ENCODE measurements at regions not wholly inside any gene's neighbourhood (a gene's known extent, or its start where the extent isn't known, plus 50 kb on each side); places are given as distances from the start of the nearest gene placed in this dataset.
A peak's percentile ranks its signal among the peaks of the same experiment; 100 is the strongest.

DNA sequence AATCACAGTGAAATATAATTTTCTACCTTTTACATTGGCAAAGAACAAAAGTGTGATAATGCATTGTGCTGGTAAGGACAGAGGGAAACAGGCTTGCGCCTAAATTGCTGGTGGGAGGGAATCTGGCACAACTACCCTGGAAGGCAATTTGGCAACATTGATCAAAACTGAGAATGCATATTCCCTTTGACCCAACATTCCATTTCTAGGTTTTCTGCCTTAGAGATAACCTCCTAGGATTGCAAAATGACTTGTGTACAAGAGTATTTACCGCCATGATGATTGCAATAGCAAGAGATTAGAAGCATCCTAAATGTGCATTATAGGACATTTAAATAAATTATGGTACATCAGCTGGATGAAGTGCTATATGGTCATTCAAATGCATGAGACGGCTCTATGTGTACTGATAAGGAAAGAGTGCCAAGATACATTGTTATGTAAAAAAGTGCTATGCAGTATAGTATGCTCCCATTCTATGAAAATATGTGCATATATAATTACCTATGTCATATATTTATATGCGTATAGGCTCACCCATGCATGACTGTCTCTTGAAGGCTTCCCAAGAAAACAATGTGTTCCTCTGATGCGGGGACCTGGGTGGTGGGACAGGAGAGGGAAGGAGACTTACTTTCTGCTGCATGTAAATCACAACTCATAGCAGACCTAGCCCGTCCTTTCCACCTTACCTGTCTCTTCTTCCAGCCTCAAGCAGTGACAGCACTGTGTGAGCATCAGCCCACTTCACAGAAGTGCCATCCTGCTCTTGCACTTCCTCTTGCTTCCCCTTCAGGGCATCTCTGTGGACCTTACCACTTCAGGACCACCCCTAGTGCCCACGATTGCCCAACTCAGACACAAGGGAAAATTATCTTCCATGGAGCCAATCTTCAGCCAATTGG lies 249.9 kb upstream of the TLE3 start:
- DNase-seq (ENCODE audit: low read depth) = no peak

DNA sequence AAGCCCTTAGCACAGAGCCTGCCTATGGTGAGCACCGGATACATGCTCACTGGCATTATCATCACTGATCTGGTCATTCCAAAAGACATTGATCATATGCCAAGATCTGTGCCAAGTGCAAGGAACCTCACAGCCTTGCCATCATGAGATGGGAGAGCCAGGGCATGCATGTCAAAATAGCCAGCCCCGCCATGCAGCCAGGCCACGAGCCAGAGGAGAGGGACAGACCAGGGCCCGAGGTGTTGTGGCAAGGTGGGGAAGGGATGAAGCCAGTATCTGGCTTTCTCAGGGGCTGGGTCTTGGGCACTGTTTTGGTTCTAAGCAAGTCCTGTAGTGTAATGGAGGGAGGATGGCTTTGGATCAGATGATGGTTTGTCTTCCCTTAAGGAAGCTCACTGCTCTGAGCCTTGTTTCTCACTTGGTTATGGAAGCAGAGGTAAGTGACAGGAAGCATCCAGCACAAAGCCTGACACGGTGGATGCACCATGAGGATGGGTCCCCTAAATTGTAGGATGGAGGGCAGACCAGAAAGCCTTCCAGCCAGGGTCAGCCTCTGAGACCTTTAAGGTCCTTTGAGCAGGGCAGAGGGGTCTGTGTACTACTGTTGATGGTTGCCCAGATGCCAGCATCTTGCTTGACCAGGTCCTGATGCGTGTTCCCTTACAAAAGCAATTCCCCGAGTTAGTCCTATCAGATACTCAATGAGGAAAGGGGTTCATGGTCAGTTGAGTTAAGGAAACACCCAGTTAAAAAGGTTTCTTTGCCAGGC lies 247.7 kb upstream of the TLE3 start:
- no peak for DNase-seq (ENCODE audit: low read depth)

DNA sequence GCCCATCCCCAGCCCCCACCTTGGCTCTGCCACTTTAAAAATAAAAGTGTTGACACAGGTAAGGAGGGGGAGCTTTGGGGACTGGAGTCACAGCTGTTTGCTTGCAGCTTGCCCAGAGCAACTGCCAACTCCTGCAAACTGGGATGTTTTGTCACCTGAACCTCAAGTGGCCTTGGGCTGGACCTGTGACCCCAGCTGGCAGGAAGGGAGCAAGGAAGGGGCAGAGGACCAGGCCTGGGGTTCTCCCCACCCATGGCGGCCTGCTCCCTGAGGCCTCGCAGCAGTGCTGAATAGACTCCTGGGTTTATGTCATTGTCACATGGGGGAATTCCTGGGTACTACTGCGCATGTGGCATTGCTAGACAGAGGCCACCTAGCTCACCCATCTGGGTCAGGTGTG lies 246.9 kb upstream of the TLE3 start:
- no peak for DNase-seq (ENCODE audit: low read depth)

DNA sequence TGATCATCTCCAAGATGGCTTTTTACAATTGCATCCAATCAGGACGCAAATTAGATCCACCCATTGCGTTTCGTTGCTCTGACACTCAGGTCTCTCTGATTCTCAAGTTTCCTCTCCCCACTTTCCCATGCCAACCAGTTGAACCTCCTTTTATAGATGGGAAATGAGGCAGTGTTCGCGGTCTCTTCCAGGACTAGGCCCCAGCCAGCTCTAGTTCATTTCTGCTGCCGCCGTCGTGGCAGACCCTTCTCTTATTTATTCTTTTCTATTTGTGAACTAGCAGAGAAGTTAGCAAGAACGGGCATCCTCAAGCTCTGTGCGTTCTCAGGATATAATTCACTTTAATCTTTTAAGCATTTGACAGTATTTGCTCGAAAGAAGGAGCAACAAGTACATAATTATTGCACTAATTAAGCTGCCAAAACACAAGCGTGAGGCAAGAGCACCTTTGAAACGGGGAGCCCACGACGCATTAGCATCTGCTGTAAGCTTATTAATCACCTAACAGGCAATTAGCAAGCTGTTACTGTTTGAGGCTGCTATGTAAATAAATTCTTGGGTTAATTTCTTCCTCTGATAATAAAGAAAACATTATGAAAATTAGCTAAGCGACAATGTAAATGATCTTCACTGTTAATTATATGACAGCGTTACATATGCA lies 246.4 kb upstream of the TLE3 start:
- DNase-seq (ENCODE audit: low read depth) = no peak

DNA sequence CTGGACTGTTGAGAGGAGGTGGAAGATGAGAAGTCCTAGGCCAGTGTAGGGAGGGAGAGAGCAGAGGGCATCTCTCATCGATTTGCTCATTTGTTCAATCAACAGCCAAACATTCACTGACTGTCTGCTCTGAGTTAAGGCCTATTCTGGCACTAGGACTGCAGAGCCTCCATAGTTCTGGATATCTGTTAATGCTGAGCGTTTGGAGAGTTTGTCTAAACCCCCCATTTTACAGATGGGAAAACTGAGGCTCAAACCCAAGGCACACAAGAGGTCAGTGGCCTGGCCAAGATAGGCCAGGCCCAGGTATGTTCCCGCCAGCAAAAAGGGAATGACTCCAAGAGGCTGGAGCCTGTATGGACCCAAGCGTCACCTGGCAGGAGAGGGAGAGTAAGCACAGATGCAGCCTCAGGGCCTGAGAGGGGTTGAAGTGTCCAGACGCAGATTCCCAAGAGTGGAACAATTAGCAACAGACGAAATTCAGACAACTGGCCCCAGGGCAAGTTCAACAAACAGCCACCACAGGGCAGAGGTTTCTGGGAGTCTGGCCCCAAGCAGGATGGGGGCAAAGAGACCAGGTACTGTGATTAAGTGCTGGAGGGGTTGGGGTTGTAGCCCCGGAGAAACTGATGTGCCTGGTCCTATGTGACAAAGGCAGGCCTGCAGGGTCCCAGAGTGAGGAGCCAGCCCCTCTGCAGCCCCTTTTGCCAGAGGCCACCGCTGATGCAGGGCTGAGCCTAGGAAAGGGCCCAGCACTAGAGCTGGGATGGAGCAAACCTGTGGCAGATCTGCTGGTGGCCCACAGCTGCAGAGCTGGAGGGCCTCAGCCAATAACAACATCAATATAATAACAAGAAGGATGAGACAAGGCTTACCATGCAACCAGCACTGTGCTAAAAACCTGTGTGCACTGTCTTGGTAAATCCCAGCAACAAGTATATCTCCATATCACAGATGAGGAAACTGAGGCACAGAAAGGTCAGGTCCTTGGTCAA lies 245.1 kb upstream of the TLE3 start:
- DNase-seq (ENCODE audit: low read depth) = no peak

DNA sequence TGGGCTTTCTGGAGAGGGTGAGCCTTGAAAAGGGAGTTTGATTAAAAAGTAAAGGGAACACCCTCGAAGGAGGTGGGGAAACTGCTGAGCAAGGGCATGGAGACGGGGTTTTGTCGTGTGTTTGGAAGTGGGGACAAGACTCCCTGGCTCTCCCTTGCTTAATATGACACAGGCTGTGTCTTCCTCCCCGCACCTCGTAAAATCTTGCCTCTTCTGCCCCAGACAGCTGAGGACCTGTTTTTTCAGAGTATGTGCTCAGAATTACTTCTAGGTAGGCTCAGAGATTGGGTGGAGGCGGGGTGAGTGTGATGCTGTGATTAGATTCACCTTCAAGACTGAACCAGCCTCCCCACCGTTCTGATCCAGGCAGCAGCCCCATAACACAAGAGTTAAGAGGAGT lies 244.4 kb upstream of the TLE3 start:
- DNase-seq (ENCODE audit: low read depth) = no peak

DNA sequence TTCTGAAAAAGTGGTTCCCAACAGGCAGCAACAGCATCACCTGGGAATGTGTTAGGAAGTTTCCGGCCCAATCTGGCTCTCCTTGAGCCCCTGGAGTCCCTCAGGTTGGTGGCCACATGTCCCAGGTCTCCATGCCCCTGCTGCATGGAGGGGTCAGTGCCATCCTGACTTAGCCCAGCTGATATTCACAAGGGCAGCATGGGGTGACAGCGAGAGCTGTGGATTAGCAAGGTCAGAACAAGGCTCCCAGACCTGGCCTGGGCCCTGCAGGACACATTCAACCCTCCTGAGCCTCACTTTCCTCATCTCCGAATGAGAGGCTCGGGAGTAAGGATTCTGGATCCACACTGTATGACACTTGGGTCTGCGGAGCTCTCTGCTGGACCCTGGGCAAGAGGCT lies 243.8 kb upstream of the TLE3 start:
- no peak for DNase-seq (ENCODE audit: low read depth)

DNA sequence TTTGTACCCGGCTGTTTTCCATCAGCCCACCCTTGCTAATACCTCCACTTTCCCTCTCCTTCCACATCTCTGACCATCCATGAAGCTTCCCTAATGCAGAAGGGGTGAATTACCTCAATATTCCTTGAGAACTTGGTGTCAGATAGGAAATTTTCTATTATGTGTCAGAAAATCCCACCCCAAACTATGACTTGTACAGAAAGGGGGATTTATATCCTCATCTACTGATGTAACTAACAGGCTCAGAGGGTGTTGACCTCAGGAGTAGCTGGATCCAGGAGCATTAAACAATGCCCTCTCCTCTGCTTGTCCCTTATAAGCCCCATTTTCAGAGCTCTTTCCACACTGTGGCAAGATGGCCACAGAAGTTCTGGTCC lies 242.8 kb upstream of the TLE3 start:
- no peak for DNase-seq (ENCODE audit: low read depth)

DNA sequence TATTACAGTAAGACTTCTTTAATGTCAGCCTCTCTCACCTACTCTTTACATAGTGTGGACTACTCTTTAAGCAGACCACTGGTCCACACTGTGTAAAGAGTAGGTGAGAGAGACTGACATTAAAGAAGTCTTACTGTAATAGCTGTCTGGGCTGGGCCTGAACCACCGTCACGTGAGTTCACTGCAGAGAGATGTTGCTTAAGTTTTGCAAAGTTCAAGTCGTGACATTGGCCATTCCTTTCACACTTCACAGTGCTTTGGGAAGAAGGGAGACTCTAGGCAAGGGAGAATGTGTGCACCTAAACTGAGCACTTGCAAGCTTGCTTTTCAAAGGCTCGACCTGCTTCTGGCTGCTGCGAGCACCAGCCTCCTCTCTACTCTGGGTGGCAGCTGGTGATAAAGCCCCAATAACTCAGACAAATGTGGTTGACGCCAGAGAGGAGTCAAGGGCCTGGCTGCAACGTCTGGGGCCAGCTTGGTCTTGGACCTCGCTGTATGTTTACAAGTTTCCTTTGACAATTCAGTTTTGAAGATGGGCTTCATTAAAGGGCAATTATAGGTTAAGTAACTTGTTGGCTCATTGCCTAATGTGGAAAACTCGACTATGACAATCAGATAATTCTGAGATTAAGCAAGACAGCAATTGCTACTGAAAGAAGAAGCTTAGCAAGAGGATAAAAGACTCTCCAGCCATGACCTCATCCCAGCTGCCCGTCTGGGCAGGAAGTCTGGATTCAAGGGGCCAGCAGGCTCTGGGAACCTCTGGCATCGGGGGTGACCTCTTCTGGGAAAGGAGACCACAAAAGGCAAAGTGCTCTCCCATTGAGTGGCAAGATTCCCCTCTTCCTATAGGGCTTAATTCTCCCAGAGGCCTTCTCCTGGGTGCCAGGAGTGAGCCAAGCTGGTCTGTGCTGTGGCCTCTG lies 242.1 kb upstream of the TLE3 start:
- no peak for DNase-seq (ENCODE audit: low read depth)

DNA sequence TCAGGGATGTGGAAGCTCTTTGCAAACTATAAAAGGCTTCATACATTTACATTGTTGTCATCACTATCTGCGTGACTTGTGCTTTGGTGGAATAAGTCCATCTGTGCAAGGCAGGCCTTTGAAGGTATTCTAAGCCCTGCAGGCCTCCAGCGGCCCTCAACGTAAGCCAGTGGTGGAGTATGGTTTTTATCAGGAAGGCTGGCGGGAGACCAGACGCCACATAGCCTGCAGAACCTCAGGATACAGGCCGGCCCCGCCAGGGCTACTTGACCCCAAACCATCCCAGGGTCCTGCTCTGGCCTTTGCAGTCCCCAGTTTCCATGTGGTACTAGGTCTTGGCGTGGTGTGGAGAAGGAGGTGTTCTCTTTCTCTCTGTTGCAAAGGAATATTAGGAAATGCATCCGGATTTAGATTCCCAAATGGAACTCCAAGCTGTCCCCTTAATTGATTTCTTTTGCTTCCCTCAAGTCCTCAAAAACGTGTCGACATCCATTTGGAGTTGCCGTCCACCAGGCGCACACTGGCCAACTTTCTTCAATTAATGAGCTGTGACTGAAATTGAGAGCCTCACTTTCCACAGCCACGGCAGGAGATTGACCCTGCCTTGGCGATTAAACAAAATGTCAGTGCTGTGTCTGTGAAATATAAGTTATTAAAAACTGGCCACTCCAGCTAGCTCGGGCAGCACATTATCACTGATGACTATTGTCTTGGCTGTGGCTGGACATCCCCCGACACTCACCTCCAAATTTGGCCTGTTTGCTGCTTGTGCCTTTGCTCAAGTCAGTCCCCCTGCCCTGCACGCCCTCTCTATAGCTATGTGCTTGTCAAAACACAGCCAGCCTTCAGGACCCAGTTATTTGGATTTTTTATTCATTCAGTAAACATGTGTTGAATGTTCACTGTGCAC lies 239.8 kb upstream of the TLE3 start:
- DNase-seq (ENCODE audit: low read depth) = no peak

DNA sequence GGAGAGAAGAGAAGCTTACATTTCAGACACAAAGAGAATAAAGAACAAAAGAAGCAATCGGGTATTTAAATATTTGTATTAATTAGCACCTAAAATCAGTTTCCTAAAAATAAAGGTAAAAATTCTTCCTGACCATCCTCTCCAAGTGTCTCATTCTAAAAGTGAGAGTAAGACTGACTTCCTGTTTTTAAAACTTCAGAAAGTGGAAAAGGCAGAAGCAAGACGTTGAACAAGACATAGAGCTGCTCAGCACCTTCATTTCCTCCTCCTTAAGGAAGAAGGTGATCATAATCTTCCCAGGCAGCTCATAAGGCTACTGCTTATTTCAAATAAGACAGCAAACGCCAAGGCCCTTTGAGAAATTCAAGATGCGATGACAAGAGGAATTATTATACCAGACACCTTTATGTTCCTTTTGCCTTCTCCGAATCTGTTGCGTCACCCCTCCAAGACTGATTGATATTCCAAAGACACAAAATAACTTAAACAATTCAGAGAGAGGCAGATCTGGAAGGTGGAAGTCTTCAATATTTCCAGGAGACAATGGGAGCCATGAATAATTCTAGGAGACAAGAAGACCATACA lies 238.8 kb upstream of the TLE3 start:
- DNase-seq (ENCODE audit: low read depth) = no peak

DNA sequence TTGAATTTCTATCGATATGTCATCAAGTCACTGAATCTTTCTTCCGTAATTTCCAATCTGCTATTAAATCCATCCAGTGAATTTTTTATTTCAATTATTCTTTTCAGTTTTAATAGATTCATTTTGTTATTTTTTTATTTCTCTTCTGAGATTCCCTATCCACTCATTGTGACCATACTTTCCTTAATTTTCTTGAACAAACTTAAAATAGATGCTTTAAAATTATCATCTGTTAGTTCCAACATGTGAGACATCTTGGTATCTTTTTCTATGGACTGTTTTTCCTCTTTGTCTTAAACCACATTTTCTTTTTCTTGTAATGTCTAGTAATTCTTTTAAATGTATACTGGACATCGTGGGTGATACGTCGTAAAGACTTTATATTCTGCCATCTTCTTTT lies 236.6 kb upstream of the TLE3 start:
- no peak for DNase-seq (ENCODE audit: low read depth)

DNA sequence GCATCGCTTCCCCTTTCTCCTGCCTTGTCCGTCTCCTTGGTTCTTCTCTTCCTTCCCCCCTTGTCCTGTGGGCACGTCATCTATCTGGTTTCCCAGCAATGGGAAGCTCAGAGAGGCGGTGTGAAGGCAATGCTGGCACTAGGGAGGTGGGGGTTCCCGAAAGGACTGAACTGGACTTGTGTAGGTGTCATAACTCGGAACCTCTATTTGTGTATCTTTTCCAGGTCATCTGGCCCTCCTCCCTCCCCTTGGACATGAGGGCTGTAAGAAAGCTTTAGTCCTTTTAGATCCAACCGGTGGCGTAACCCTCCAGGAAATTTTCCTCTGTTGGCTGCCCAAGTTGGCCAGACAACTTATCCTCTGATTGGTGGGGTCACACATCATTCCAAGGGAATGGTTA lies 231.5 kb upstream of the TLE3 start:
- no peak for DNase-seq (ENCODE audit: low read depth)

DNA sequence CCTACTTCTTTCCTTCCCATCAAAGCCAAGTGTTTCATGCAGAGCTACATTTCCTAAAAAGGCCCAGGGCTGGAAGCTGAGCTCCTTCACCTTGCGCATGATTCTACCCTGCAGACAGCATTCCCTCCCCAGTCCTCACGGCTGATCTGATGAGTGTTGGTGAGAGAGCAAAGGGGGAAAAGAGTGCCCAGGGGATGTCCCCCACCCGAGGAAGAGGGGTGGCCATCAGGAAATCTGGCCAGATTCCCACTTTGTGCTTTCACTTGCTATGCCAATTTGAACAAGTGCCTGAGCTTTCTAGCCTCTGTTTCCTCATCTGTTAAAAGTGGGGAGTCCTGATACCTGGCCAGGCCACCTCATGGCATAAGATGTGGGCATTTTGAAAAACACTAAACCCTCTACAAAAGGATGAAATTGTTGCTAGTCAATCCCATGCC lies 231.0 kb upstream of the TLE3 start:
- no peak for DNase-seq (ENCODE audit: low read depth)

DNA sequence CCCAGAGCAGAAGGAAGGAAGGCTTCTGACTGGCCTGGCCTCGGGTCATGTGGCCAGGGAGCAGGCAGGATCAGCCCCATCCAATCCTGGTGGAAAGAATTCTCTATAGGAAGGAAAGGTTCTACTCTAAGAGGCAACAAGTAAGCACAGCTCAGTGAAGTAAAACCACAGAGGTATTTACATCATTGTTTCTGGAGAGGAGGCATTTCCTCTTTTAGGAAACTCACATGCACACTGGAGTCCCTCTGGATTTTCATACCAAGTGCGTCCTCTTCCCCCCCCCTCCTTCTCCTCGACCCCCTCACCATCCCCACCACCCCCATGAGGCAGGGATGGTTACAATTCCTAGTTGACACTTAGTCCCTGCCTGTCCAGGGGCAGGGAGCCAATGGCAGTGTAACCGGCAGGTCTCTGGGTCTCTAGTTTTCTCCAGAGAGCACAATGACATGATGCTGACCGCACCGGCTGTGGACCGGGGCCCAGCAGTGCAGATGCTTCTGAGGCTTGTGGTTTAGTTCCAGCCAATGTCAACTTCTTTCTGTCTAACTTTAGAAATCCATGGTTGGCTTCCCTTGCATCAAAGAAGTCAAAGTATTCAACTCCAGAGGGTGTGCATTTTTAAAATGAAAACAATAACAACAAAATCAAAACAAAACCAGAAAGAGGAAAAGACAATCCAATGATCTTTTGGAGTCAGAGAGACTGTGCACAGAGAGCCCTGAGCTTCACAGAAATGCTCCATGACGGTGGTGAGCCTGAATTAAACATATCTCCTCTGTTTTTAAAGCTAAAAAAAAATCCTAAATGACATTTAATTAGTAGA lies 230.3 kb upstream of the TLE3 start:
- DNase-seq (ENCODE audit: low read depth) = peak; percentile 67

DNA sequence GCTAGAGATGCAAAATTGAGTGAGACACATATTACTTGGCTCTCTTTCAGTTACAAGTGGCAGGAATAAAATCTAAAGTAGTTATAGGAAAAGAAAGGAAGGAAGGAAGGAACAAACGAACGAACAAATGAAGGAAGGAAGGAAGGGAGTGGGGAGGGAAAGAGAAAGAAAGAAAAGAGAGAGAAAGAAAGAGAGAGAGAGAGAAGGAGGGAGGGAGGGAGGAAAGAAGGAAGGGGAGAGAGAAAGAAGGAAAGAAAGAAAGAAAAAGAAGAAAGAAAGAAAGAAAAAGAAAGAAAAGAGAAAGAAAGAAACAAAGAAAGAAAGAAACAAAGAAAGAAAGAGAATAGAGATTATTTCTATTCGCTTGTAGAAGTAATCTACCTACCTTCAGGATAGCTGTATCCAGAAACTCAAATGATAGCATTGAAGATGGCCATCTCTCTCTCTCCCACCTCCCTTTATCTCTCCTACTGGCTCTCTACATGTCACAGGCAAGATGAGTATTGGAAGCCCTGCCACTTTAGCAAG lies 229.7 kb upstream of the TLE3 start:
- no peak for DNase-seq (ENCODE audit: low read depth)

DNA sequence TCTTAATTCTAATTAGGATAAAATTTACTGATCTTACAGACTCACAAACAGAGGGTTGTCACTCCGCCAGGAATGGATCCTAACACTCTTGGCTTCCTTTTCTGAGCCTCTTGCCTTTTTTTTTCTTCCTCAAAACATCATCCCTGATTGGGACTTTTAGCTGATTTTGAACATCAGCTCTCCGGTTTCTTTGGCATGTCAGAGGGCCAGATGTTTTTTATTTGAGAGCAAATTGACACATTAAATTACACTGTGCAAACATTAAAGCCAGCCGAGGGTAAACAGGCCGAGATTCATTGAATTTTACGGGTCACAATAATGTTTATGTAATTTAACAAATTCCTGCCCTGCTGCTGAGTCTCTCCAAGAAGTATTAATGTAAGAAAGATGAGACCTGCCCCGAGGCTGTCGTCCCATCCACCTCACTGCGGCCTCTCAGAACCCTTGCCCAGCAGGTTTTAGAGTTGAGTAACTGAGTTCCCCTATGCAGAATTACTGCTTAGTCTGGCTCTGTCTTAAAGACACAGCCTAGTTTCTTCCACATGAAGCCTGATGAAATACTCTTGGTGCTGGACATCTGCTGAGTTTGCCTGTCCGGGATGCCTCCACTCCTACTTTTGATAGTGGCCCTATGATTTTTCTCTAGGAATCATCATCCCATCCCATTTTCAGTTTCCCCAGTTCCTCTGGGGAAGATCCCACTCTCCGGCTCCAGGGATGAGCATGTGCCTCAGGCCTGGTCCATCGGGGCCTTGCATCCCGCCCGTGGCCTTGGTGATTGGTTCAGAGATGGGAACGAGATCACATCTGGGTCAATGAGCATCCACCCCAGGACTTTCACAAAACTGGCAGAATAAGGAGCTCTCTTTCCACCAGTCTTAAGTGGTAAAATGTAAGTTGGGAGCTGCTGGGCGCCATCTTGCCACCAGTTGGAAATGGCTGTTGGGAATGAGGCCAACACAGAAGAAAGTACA lies 226.6 kb upstream of the TLE3 start:
- no peak for DNase-seq (ENCODE audit: low read depth)
